ENCODE measurements at regions not wholly inside any gene's neighbourhood (a gene's known extent, or its start where the extent isn't known, plus 50 kb on each side); places are given as distances from the start of the nearest gene placed in this dataset.

- TF ChIP-seq CTCF (IDR thresholded peaks at IDR 0.05): no peak
- no peak for TF ChIP-seq POLR2A (IDR thresholded peaks at IDR 0.05)
These were observed 475.0 kb upstream of the B3GALT2 start for GRCh38 chr1:193661385-193661784.

Data from heart left ventricle (tissue), 13 donors.